Calu3 (cell line): ENCODE measurements at regions not wholly inside any gene's neighbourhood (a gene's known extent, or its start where the extent isn't known, plus 50 kb on each side); places are given as distances from the start of the nearest gene placed in this dataset.

Experiments used
- BruUV-seq: library from RNA; stranded (reverse); fragments of 400-500 nt; replicated peaks from 2 replicates; lab custom pipeline; 2021; lab: Mats Ljungman, UMichigan
- CTCF ChIA-PET: fragments of 300-600 bp; sonication (Branson Sonifier 250); formaldehyde crosslinking; loops from one replicate; lab custom pipeline; 2022; ENCODE audit warnings: antibody characterized with exemption; lab: Charles Lee
- DNase-seq: peaks from one replicate; pipeline ENCODE4 v3.0.0; 2022
- H3K27ac Mint-ChIP-seq: one replicate; pipeline ENCODE4 v1.8.0; 2022; ENCODE audit warnings: mixed read lengths; ENCODE audit not compliant: unreplicated experiment
- H3K27me3 Mint-ChIP-seq: one replicate; pipeline ENCODE4 v1.8.0; 2022; ENCODE audit warnings: mixed read lengths; ENCODE audit not compliant: unreplicated experiment
- H3K36me3 Mint-ChIP-seq: one replicate; pipeline ENCODE4 v1.8.0; 2022; ENCODE audit warnings: mild to moderate bottlenecking, moderate library complexity, mixed read lengths; ENCODE audit not compliant: insufficient read depth, unreplicated experiment
- H3K4me1 Mint-ChIP-seq: one replicate; pipeline ENCODE4 v1.8.0; 2022; ENCODE audit warnings: mild to moderate bottlenecking, low read depth, mixed read lengths; ENCODE audit not compliant: unreplicated experiment
- H3K4me3 Mint-ChIP-seq: one replicate; pipeline ENCODE4 v1.8.0; 2022; ENCODE audit warnings: mild to moderate bottlenecking, low read depth, moderate library complexity, mixed read lengths; ENCODE audit not compliant: unreplicated experiment
- H3K9me3 Mint-ChIP-seq: one replicate; pipeline ENCODE4 v1.8.0; 2022; ENCODE audit warnings: low read depth, mixed read lengths; ENCODE audit not compliant: unreplicated experiment
- CTCF ChIP-seq: fragments of 200-600 bp; IDR thresholded peaks from one replicate; pipeline ENCODE4 v1.8.0; 2022; ENCODE audit warnings: antibody characterized with exemption; ENCODE audit not compliant: unreplicated experiment
- intact Hi-C: fragments of 100-400 bp; cut with micrococcal nuclease; formaldehyde crosslinking; loops from one replicate; pipeline ENCODE4 v1.10.0; 2022; ENCODE audit not compliant: unreplicated experiment

- Mint-ChIP-seq H3K4me3 (no peak overlapping the region), H3K4me1 (no peaks in the 10 kb centered on the region), H3K27ac (no peak overlapping the region), H3K36me3 (no peaks in the 10 kb centered on the region), H3K9me3 (peaks cover 5% of the 10 kb centered on the region), H3K27me3 (no peaks in the 10 kb centered on the region)
- BruUV-seq: no TSS peak
- CTCF ChIA-PET: no interaction called here
- intact Hi-C loops: no loop called here
- DNase-seq: no peak
- no peak for TF ChIP-seq CTCF
These were observed 91.3 kb upstream of the ABI1 start for GRCh38 chr10:26952094-26952493.

GRCh38 chr10:26951650-26952049 lies 90.9 kb upstream of the ABI1 start:
- DNase-seq: no peak
- no peak for TF ChIP-seq CTCF
- no peak overlapping the region for H3K4me3 Mint-ChIP-seq
- no TSS peak for BruUV-seq
- intact Hi-C loops: no loop called here
- H3K27me3 Mint-ChIP-seq: no peaks in the 10 kb centered on the region
- H3K36me3 Mint-ChIP-seq: no peaks in the 10 kb centered on the region
- CTCF ChIA-PET: no interaction called here
- no peak overlapping the region for H3K27ac Mint-ChIP-seq
- H3K9me3 Mint-ChIP-seq: peaks cover 5% of the 10 kb centered on the region
- no peaks in the 10 kb centered on the region for H3K4me1 Mint-ChIP-seq

- peaks cover 5% of the 10 kb centered on the region for H3K9me3 Mint-ChIP-seq
- H3K36me3 Mint-ChIP-seq: no peaks in the 10 kb centered on the region
- no TSS peak for BruUV-seq
- no peak overlapping the region for H3K27ac Mint-ChIP-seq
- no peak for TF ChIP-seq CTCF
- no peak for DNase-seq
- CTCF ChIA-PET: no interaction called here
- no peaks in the 10 kb centered on the region for H3K4me1 Mint-ChIP-seq
- H3K4me3 Mint-ChIP-seq: no peak overlapping the region
- intact Hi-C loops: no loop called here
- no peaks in the 10 kb centered on the region for H3K27me3 Mint-ChIP-seq
These were observed 90.2 kb upstream of the ABI1 start for GRCh38 chr10:26950934-26951333.

- Mint-ChIP-seq H3K36me3 (no peaks in the 10 kb centered on the region), H3K27me3 (no peaks in the 10 kb centered on the region), H3K4me1 (no peaks in the 10 kb centered on the region), H3K4me3 (no peak overlapping the region), H3K27ac (no peak overlapping the region), H3K9me3 (peaks cover 5% of the 10 kb centered on the region)
- CTCF ChIA-PET: no interaction called here
- no peak for TF ChIP-seq CTCF
- BruUV-seq: no TSS peak
- intact Hi-C loops: no loop called here
- DNase-seq: no peak
These were observed 85.5 kb upstream of the ABI1 start for GRCh38 chr10:26946102-26946811.
